HEK293 (cell line): ENCODE measurements at regions not wholly inside any gene's neighbourhood (a gene's known extent, or its start where the extent isn't known, plus 50 kb on each side); places are given as distances from the start of the nearest gene placed in this dataset.

Source experiments
- CTCF ChIA-PET: fragments of 350-600 bp; formaldehyde crosslinking; extraction: SDS; loops from one replicate; lab custom pipeline; 2021; ENCODE audit warnings: antibody characterized with exemption; lab: Yijun Ruan, JAX
- POLR2A ChIA-PET: fragments of 300-600 bp; formaldehyde crosslinking; extraction: SDS; loops from one replicate; lab custom pipeline; 2020; ENCODE audit warnings: antibody characterized with exemption, inconsistent platforms; lab: Yijun Ruan, JAX
- H3K27ac ChIP-seq: fragments of 200-500 bp; sonication (Bioruptor generic); 2 replicates; pipeline ENCODE4 v1.5.1; 2014; ENCODE audit warnings: low read depth, low read length, control low read depth, inconsistent platforms; ENCODE audit errors: extremely low read depth
- H3K36me3 ChIP-seq, 2 experiments: fragments of 200-500 bp in 1 of 2; sonication (Bioruptor generic) in 1 of 2; 1 replicate in 1 of 2; 2 replicates in 1 of 2; pipeline ENCODE4 v1.5.1; 2014 to 2017; ENCODE audit warnings: inconsistent platforms in 2 of 2, low read length in 2 of 2; ENCODE audit not compliant: control insufficient read depth in 2 of 2, insufficient read depth in 1 of 2
- H3K4me1 ChIP-seq: fragments of 200-500 bp; sonication (Bioruptor generic); 2 replicates; pipeline ENCODE4 v1.5.1; 2014; ENCODE audit warnings: mild to moderate bottlenecking, low read length, inconsistent platforms; ENCODE audit not compliant: control insufficient read depth, insufficient read depth
- H3K4me3 ChIP-seq: 2 replicates; pipeline ENCODE4 v1.5.1; 2011; ENCODE audit warnings: low read depth, mild to moderate bottlenecking, control low read depth, low read length, moderate library complexity
- H3K9me3 ChIP-seq: fragments of 200-500 bp; sonication (Bioruptor generic); 2 replicates; pipeline ENCODE4 v1.5.1; 2014; ENCODE audit warnings: low read depth, low read length, inconsistent platforms; ENCODE audit not compliant: control insufficient read depth, insufficient read depth
- BCL11A ChIP-seq: fragments of 450-650 bp; formaldehyde crosslinking; IDR thresholded peaks from 2 replicates; pipeline ENCODE4 v1.5.1; 2016; ENCODE audit warnings: low read depth, missing biosample characterization, missing genetic modification characterization
- HOXA7 ChIP-seq: sonication (generic); formaldehyde crosslinking; IDR thresholded peaks from 2 replicates; pipeline ENCODE4 v1.8.1; 2022; ENCODE audit warnings: missing genetic modification reagents, borderline replicate concordance
- KLF16 ChIP-seq: fragments of 450-650 bp; formaldehyde crosslinking; IDR thresholded peaks from 2 replicates; pipeline ENCODE4 v1.5.1; 2017; ENCODE audit warnings: missing biosample characterization, missing genetic modification characterization
- MEIS1 ChIP-seq: sonication (generic); formaldehyde crosslinking; IDR thresholded peaks from 2 replicates; pipeline ENCODE4 v1.8.1; 2022; ENCODE audit warnings: missing genetic modification reagents, mild to moderate bottlenecking, borderline replicate concordance
- RBAK ChIP-seq: fragments of 450-650 bp; formaldehyde crosslinking; IDR thresholded peaks from 2 replicates; pipeline ENCODE4 v1.5.1; 2016; ENCODE audit warnings: missing biosample characterization, missing genetic modification characterization
- SALL2 ChIP-seq: fragments of 450-650 bp; formaldehyde crosslinking; IDR thresholded peaks from 2 replicates; pipeline ENCODE4 v1.5.0; 2017; ENCODE audit warnings: missing biosample characterization, mild to moderate bottlenecking, missing genetic modification characterization, borderline replicate concordance
- SP3 ChIP-seq: fragments of 450-650 bp; formaldehyde crosslinking; IDR thresholded peaks from 2 replicates; pipeline ENCODE4 v1.5.1; 2016; ENCODE audit warnings: missing biosample characterization, missing genetic modification characterization
- SP7 ChIP-seq: fragments of 450-650 bp; formaldehyde crosslinking; IDR thresholded peaks from 2 replicates; pipeline ENCODE4 v1.5.1; 2016; ENCODE audit warnings: missing biosample characterization, missing genetic modification characterization
- WT1 ChIP-seq: fragments of 450-650 bp; formaldehyde crosslinking; IDR thresholded peaks from 2 replicates; pipeline ENCODE4 v1.5.1; 2016; ENCODE audit warnings: missing biosample characterization, missing genetic modification characterization
- ZBTB17 ChIP-seq: fragments of 450-650 bp; formaldehyde crosslinking; IDR thresholded peaks from 2 replicates; pipeline ENCODE4 v1.5.1; 2016; ENCODE audit warnings: missing biosample characterization, missing genetic modification characterization
- ZFP37 ChIP-seq: fragments of 450-650 bp; formaldehyde crosslinking; IDR thresholded peaks from 2 replicates; pipeline ENCODE4 v1.5.1; 2016; ENCODE audit warnings: missing biosample characterization, missing genetic modification characterization
- ZNF112 ChIP-seq: fragments of 450-650 bp; formaldehyde crosslinking; IDR thresholded peaks from 2 replicates; pipeline ENCODE4 v1.5.0; 2017; ENCODE audit warnings: missing biosample characterization, missing genetic modification characterization
- ZNF140 ChIP-seq: fragments of 450-650 bp; formaldehyde crosslinking; IDR thresholded peaks from 2 replicates; pipeline ENCODE4 v1.5.1; 2016; ENCODE audit warnings: missing biosample characterization, missing genetic modification characterization
- ZNF16 ChIP-seq: fragments of 450-650 bp; formaldehyde crosslinking; IDR thresholded peaks from 2 replicates; pipeline ENCODE4 v1.5.1; 2016; ENCODE audit warnings: low read depth, missing biosample characterization, missing genetic modification characterization
- ZNF335 ChIP-seq: fragments of 450-650 bp; formaldehyde crosslinking; conservative IDR thresholded peaks from 2 replicates; pipeline ENCODE4 v1.5.1; 2016; ENCODE audit warnings: missing biosample characterization, missing genetic modification characterization
- ZNF514 ChIP-seq: fragments of 450-650 bp; formaldehyde crosslinking; IDR thresholded peaks from 2 replicates; pipeline ENCODE4 v1.5.1; 2016; ENCODE audit warnings: missing biosample characterization, missing genetic modification characterization
- ZNF555 ChIP-seq: fragments of 450-650 bp; formaldehyde crosslinking; conservative IDR thresholded peaks from 2 replicates; pipeline ENCODE4 v1.5.1; 2017; ENCODE audit warnings: missing biosample characterization, mild to moderate bottlenecking, missing genetic modification characterization, inconsistent platforms
- ZNF571 ChIP-seq: fragments of 450-650 bp; formaldehyde crosslinking; IDR thresholded peaks from 2 replicates; pipeline ENCODE4 v1.5.0; 2017; ENCODE audit warnings: missing biosample characterization, missing genetic modification characterization
- ZNF596 ChIP-seq: fragments of 450-650 bp; IDR thresholded peaks from 2 replicates; pipeline ENCODE4 v1.5.0; 2018; ENCODE audit warnings: missing biosample characterization, mild to moderate bottlenecking, missing genetic modification characterization, moderate library complexity
- ZNF626 ChIP-seq: fragments of 450-650 bp; sonication (Bioruptor Pico); formaldehyde crosslinking; IDR thresholded peaks from 2 replicates; pipeline ENCODE4 v1.5.1; 2018; ENCODE audit warnings: missing biosample characterization, missing genetic modification characterization, inconsistent platforms
- ZNF629 ChIP-seq: fragments of 450-650 bp; formaldehyde crosslinking; IDR thresholded peaks from 2 replicates; pipeline ENCODE4 v1.5.1; 2017; ENCODE audit warnings: missing biosample characterization, missing genetic modification characterization
- TF ChIP-seq, protein P1 (sequence below): fragments of 450-650 bp; formaldehyde crosslinking; IDR thresholded peaks from 2 replicates; pipeline ENCODE4 v1.5.1; 2016; ENCODE audit warnings: missing biosample characterization, missing genetic modification characterization
- TF ChIP-seq, protein P2 (sequence below): fragments of 450-650 bp; formaldehyde crosslinking; IDR thresholded peaks from 2 replicates; pipeline ENCODE4 v1.5.1; 2016; ENCODE audit warnings: missing biosample characterization, missing genetic modification characterization
- TF ChIP-seq, protein P3 (sequence below): IDR thresholded peaks from 2 replicates; pipeline ENCODE4 v1.6.1; 2011; ENCODE audit warnings: mild to moderate bottlenecking, low read depth, low read length, borderline replicate concordance
- TF ChIP-seq, protein P4 (sequence below): fragments of 450-650 bp; formaldehyde crosslinking; IDR thresholded peaks from 2 replicates; pipeline ENCODE4 v1.5.1; 2016; ENCODE audit warnings: missing biosample characterization, missing genetic modification characterization
- TF ChIP-seq, protein P5 (sequence below): fragments of 450-650 bp; formaldehyde crosslinking; conservative IDR thresholded peaks from 2 replicates; pipeline ENCODE4 v1.5.1; 2016; ENCODE audit warnings: low read depth, missing biosample characterization, missing genetic modification characterization
- TF ChIP-seq, protein P6 (sequence below): fragments of 450-650 bp; formaldehyde crosslinking; IDR thresholded peaks from 2 replicates; pipeline ENCODE4 v1.5.1; 2016; ENCODE audit warnings: missing biosample characterization, missing genetic modification characterization

DNA sequence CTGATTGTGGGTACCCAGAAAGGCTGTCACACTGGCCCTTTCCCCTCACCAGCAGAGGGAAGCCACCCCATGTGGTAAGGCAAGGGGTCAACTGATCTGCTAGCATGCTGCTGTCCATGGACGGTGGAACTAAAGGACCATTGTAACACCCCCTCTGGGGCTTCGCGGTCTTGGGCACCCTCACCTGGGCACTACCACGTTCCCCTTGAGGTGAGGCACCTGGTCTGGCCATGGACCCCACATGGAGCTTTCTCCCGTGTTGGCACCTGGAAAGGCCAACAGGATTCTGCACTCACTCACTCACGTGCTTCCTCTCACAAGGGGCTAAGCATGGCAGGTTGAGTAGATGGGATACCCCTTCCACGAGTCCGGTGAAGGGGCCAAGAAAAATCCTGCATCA lies 72.0 kb upstream of the RFX3 start:
- CTCF ChIA-PET = interaction anchor here (0.6 kb wide), 1 partner anchor 156 kb away, joined by 3 read pairs; no protein-coding TSS in a partner anchor

DNA sequence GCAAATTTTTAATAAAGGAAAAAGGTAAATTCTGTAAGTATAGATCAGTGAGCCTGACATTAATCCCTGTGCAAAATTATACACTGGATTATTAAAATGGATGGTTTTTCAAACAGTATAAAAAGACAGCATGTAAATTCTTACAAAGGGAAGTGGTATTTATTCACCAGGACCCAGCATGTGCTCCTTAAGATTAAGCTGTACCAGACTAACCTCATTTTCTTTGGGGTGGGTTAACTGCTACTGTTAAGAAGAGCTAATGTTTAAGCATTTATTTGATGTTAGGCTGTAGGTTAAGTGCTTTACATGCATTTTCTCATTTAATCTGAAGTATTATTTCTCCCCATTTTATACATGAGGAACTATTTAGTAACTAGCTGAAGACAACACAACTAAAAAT lies 60.3 kb upstream of the RFX3 start:
- H3K4me3 ChIP-seq = no peak overlapping the region
- ChIA-PET CTCF (no interaction called here), POLR2A (no interaction called here)
- H3K4me1 ChIP-seq = no peaks in the 10 kb centered on the region
- H3K27ac ChIP-seq = no peak overlapping the region
- no peaks in the 10 kb centered on the region for H3K9me3 ChIP-seq
- TF ChIP-seq KLF16 (tag by site-specific recombination) (no peak), ZNF140 (no peak), SALL2 (tag by site-specific recombination) (no peak), SP7 (tag by site-specific recombination) (no peak), ZNF571 (tag by site-specific recombination) (no peak), WT1 (no peak), ZNF16 (no peak), HOXA7 (CRISPR knock-in tag) (no peak), ZNF112 (no peak), MEIS1 (CRISPR knock-in tag) (no peak), ZNF626 (tag by site-specific recombination) (no peak), ZNF514 (tag by site-specific recombination) (no peak), ZNF555 (no peak)
- TF ChIP-seq, protein P1, sequence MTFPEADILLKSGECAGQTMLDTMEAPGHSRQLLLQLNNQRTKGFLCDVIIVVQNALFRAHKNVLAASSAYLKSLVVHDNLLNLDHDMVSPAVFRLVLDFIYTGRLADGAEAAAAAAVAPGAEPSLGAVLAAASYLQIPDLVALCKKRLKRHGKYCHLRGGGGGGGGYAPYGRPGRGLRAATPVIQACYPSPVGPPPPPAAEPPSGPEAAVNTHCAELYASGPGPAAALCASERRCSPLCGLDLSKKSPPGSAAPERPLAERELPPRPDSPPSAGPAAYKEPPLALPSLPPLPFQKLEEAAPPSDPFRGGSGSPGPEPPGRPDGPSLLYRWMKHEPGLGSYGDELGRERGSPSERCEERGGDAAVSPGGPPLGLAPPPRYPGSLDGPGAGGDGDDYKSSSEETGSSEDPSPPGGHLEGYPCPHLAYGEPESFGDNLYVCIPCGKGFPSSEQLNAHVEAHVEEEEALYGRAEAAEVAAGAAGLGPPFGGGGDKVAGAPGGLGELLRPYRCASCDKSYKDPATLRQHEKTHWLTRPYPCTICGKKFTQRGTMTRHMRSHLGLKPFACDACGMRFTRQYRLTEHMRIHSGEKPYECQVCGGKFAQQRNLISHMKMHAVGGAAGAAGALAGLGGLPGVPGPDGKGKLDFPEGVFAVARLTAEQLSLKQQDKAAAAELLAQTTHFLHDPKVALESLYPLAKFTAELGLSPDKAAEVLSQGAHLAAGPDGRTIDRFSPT (tag by site-specific recombination) = no peak
- TF ChIP-seq, protein P2, sequence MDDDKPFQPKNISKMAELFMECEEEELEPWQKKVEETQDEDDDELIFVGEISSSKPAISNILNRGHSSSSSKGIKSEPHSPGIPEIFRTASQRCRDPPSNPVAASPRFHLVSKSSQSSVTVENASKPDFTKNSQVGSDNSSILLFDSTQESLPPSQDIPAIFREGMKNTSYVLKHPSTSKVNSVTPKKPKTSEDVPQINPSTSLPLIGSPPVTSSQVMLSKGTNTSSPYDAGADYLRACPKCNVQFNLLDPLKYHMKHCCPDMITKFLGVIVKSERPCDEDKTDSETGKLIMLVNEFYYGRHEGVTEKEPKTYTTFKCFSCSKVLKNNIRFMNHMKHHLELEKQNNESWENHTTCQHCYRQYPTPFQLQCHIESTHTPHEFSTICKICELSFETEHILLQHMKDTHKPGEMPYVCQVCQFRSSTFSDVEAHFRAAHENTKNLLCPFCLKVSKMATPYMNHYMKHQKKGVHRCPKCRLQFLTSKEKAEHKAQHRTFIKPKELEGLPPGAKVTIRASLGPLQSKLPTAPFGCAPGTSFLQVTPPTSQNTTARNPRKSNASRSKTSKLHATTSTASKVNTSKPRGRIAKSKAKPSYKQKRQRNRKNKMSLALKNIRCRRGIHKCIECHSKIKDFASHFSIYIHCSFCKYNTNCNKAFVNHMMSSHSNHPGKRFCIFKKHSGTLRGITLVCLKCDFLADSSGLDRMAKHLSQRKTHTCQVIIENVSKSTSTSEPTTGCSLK (tag by site-specific recombination) = no peak
- TF ChIP-seq, protein P3, sequence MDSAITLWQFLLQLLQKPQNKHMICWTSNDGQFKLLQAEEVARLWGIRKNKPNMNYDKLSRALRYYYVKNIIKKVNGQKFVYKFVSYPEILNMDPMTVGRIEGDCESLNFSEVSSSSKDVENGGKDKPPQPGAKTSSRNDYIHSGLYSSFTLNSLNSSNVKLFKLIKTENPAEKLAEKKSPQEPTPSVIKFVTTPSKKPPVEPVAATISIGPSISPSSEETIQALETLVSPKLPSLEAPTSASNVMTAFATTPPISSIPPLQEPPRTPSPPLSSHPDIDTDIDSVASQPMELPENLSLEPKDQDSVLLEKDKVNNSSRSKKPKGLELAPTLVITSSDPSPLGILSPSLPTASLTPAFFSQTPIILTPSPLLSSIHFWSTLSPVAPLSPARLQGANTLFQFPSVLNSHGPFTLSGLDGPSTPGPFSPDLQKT = no peak
- TF ChIP-seq, protein P4, sequence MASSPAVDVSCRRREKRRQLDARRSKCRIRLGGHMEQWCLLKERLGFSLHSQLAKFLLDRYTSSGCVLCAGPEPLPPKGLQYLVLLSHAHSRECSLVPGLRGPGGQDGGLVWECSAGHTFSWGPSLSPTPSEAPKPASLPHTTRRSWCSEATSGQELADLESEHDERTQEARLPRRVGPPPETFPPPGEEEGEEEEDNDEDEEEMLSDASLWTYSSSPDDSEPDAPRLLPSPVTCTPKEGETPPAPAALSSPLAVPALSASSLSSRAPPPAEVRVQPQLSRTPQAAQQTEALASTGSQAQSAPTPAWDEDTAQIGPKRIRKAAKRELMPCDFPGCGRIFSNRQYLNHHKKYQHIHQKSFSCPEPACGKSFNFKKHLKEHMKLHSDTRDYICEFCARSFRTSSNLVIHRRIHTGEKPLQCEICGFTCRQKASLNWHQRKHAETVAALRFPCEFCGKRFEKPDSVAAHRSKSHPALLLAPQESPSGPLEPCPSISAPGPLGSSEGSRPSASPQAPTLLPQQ = no peak
- TF ChIP-seq, protein P5, sequence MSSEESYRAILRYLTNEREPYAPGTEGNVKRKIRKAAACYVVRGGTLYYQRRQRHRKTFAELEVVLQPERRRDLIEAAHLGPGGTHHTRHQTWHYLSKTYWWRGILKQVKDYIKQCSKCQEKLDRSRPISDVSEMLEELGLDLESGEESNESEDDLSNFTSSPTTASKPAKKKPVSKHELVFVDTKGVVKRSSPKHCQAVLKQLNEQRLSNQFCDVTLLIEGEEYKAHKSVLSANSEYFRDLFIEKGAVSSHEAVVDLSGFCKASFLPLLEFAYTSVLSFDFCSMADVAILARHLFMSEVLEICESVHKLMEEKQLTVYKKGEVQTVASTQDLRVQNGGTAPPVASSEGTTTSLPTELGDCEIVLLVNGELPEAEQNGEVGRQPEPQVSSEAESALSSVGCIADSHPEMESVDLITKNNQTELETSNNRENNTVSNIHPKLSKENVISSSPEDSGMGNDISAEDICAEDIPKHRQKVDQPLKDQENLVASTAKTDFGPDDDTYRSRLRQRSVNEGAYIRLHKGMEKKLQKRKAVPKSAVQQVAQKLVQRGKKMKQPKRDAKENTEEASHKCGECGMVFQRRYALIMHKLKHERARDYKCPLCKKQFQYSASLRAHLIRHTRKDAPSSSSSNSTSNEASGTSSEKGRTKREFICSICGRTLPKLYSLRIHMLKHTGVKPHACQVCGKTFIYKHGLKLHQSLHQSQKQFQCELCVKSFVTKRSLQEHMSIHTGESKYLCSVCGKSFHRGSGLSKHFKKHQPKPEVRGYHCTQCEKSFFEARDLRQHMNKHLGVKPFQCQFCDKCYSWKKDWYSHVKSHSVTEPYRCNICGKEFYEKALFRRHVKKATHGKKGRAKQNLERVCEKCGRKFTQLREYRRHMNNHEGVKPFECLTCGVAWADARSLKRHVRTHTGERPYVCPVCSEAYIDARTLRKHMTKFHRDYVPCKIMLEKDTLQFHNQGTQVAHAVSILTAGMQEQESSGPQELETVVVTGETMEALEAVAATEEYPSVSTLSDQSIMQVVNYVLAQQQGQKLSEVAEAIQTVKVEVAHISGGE = no peak
- H3K36me3 ChIP-seq = no peaks in the 10 kb centered on the region

More for the DNA sequence above, 72.0 kb upstream of the RFX3 start:
- Histone ChIP-seq H3K27ac (no peak overlapping the region), H3K9me3 (no peaks in the 10 kb centered on the region), H3K4me3 (no peak overlapping the region), H3K4me1 (no peaks in the 10 kb centered on the region), H3K36me3 (no peaks in the 10 kb centered on the region)
- POLR2A ChIA-PET = no interaction called here
- TF ChIP-seq, protein P6, sequence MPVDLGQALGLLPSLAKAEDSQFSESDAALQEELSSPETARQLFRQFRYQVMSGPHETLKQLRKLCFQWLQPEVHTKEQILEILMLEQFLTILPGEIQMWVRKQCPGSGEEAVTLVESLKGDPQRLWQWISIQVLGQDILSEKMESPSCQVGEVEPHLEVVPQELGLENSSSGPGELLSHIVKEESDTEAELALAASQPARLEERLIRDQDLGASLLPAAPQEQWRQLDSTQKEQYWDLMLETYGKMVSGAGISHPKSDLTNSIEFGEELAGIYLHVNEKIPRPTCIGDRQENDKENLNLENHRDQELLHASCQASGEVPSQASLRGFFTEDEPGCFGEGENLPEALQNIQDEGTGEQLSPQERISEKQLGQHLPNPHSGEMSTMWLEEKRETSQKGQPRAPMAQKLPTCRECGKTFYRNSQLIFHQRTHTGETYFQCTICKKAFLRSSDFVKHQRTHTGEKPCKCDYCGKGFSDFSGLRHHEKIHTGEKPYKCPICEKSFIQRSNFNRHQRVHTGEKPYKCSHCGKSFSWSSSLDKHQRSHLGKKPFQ (tag by site-specific recombination) = no peak
- TF ChIP-seq SP3 (tag by site-specific recombination) (no peak), ZNF629 (tag by site-specific recombination) (no peak), BCL11A (no peak), ZFP37 (no peak), RBAK (tag by site-specific recombination) (no peak), ZNF596 (no peak), ZNF335 (tag by site-specific recombination) (no peak), ZBTB17 (no peak)
